ENCODE measurements at regions not wholly inside any gene's neighbourhood (a gene's known extent, or its start where the extent isn't known, plus 50 kb on each side); places are given as distances from the start of the nearest gene placed in this dataset.

GRCh38 chr2:51484605-51485004 is 452.7 kb upstream of the NRXN1 start:
- in situ Hi-C loops (cut with HindIII; ENCODE audit: low sequenced_read_pairs), result no loop called here

DNA sequence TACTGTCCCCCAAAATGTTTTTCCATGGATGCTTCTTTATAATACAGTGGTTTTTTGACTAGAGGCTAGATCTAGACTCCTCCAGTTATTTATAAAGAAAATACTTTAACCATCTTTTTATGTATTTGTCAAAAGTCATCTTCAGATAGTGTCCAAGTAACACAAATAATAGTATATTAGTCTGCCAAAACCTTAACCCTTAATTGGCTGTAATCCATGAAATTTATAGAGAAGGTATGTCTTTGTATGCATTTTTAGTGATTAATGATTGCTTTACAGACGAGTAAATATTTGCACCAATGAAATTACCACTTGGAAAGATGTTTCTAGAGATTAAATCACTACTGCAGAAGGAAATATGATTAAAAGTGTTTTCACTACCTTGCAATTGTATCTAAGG is 451.8 kb upstream of the NRXN1 start:
- in situ Hi-C loops (cut with HindIII; ENCODE audit: low sequenced_read_pairs), result no loop called here

GRCh38 chr2:51472783-51473182 is 440.9 kb upstream of the NRXN1 start:
- in situ Hi-C loops (cut with HindIII; ENCODE audit: low sequenced_read_pairs), result no loop called here

DNA sequence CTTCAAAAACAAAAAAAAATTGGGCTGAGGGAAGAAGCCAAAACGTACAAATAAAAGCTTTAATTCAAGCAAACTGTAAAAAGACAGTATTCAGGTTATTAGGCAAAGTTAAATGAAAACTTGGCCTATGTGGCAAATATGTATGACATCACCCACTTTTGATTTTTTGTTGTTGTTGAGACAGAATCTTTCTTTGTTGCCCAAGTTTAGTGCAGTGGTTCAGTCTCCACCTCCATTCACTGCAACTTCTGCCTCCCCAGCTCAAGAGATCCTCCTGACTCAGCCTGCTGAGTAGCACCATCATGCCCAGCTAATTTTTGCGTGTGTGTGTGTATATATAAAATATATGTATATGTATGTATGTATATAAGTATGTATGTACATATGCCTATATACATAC is 440.4 kb upstream of the NRXN1 start:
- in situ Hi-C loops (cut with HindIII; ENCODE audit: low sequenced_read_pairs), result no loop called here

GRCh38 chr2:51469102-51469501 is 437.2 kb upstream of the NRXN1 start:
- in situ Hi-C loops (cut with HindIII; ENCODE audit: low sequenced_read_pairs), result no loop called here

DNA sequence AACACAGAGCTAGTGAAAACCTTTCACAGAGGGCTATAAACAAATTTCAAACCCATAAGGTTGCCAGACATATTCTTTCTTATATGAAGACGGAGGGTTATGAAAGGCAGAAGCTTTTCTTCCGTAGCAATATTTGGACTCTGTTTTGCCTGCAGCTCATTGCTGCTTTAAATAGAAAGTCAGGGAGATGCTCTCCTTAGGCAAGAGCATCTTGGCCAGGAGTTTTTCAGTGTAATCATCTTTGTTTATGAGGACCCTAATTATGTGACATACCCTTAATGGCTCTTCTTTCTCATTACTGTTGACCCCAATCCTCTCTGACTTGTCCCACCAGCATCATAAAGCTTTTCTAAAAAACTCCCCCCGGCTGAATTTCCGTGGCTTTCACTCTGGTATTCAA is 433.4 kb upstream of the NRXN1 start:
- in situ Hi-C loops (cut with HindIII; ENCODE audit: low sequenced_read_pairs), result no loop called here

DNA sequence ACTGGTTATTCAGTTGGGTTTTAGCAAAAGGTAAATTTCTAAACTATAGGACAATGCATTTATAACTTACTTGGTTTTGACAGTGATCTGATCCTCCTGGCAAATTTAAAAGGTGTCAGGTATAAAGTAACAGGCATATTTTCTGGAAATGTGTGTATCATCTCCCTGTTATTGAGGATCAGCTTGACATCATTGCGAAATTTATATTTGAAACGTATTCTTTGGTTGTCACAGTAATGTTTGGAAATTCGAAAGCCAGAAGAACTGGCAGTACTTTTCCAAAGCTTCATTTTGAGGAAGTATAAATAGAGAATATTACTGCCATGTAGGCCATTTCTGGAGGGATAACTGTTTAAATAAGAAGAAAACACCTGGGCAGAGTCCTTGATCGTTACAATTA is 422.2 kb upstream of the NRXN1 start:
- in situ Hi-C loops (cut with HindIII; ENCODE audit: low sequenced_read_pairs), result no loop called here

- in situ Hi-C loops (cut with HindIII; ENCODE audit: low sequenced_read_pairs), result no loop called here
These were observed 417.0 kb upstream of the NRXN1 start for GRCh38 chr2:51448911-51449310.

DNA sequence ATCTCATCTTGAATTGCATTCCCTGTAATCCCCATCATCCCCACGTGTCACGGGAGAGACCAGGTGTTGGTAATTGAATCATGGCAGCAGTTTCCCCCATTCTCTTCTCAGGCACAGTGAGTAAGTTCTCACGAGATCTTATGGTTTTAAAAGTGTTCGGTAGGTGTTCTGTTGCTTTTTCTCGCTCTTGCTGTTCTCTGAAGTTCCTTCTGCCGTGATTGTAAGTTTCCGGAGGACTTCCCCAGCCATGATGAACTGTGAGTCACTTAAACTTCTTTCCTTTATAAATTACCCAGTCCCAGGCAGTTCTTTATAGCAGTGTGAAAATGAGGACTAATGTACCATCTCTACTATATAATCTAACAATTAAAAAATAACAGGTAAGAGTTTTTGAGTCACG is 409.9 kb upstream of the NRXN1 start:
- in situ Hi-C loops (cut with HindIII; ENCODE audit: low sequenced_read_pairs), result no loop called here

GRCh38 chr2:51424418-51424817 is 392.5 kb upstream of the NRXN1 start:
- in situ Hi-C loops (cut with HindIII; ENCODE audit: low sequenced_read_pairs), result no loop called here

DNA sequence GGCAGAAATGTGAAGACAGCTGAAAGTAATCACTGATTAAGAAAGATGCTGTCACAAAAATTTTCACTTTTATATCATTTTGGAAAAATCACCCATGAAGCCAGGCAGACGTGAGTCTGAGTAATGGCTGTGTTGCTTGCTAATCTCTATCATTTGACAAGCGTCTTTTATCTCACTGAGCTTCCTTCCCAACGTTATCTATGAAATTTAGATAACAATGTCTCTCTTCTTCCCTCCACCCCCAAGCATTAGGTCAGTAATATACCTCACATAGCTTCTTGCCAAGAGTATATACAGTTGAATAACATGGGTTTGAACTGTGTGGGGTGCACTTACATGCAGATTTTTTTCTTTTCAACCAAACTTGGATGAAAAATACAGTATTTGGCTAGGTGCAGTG is 388.6 kb upstream of the NRXN1 start:
- in situ Hi-C loops (cut with HindIII; ENCODE audit: low sequenced_read_pairs), result no loop called here

GRCh38 chr2:51413726-51414125 is 381.8 kb upstream of the NRXN1 start:
- in situ Hi-C loops (cut with HindIII; ENCODE audit: low sequenced_read_pairs), result no loop called here

DNA sequence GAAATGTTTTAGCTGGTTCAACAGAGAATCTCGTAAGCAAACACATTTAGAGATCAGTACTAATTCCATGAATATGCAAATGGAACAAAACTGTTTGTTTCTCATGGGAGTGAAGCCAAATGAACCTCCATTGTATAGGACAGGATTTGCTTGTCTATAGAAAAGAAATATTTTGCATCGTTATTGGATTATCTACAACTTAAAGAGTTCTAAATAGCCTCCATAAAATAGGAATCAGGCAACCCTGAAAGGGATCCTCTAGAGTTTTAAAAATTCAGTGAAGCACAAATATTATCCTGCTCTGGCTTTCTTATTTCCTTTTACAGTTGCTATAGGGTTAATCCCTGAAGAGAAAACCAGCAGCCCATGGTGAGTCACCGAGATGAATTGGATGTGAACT is 378.4 kb upstream of the NRXN1 start:
- in situ Hi-C loops (cut with HindIII; ENCODE audit: low sequenced_read_pairs), result no loop called here

- in situ Hi-C loops (cut with HindIII; ENCODE audit: low sequenced_read_pairs), result no loop called here
These were observed 378.0 kb upstream of the NRXN1 start for GRCh38 chr2:51409920-51410319.

- in situ Hi-C loops (cut with HindIII; ENCODE audit: low sequenced_read_pairs), result no loop called here
These were observed 372.3 kb upstream of the NRXN1 start for GRCh38 chr2:51404226-51404625.

GRCh38 chr2:51401546-51401945 is 369.6 kb upstream of the NRXN1 start:
- in situ Hi-C loops (cut with HindIII; ENCODE audit: low sequenced_read_pairs), result no loop called here

- in situ Hi-C loops (cut with HindIII; ENCODE audit: low sequenced_read_pairs), result no loop called here
These were observed 355.3 kb upstream of the NRXN1 start for GRCh38 chr2:51387235-51387634.

- in situ Hi-C loops (cut with HindIII; ENCODE audit: low sequenced_read_pairs), result no loop called here
These were observed 348.1 kb upstream of the NRXN1 start for GRCh38 chr2:51379997-51380396.

GRCh38 chr2:51368250-51368649 is 336.3 kb upstream of the NRXN1 start:
- in situ Hi-C loops (cut with HindIII; ENCODE audit: low sequenced_read_pairs), result no loop called here

- in situ Hi-C loops (cut with HindIII; ENCODE audit: low sequenced_read_pairs), result no loop called here
These were observed 318.2 kb upstream of the NRXN1 start for GRCh38 chr2:51350100-51350499.

DNA sequence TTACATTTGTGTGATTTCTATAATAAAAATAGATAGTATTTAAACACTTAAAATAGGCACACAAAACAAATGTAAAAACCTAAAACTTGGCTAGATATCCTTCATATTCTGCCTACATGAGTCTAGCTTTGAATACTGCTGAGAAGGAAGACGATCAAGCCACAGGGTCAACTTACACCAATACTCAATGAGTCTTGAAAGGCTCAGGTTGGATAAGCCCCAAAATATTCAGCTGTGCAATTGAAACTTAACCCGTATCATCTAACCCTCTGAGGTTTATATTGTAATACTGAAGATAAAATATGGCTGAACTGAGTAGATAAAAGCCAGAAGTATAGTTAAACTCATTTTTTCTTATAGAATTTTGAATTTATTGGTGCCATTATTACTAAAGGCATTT is 313.0 kb upstream of the NRXN1 start:
- in situ Hi-C loops (cut with HindIII; ENCODE audit: low sequenced_read_pairs), result no loop called here

DNA sequence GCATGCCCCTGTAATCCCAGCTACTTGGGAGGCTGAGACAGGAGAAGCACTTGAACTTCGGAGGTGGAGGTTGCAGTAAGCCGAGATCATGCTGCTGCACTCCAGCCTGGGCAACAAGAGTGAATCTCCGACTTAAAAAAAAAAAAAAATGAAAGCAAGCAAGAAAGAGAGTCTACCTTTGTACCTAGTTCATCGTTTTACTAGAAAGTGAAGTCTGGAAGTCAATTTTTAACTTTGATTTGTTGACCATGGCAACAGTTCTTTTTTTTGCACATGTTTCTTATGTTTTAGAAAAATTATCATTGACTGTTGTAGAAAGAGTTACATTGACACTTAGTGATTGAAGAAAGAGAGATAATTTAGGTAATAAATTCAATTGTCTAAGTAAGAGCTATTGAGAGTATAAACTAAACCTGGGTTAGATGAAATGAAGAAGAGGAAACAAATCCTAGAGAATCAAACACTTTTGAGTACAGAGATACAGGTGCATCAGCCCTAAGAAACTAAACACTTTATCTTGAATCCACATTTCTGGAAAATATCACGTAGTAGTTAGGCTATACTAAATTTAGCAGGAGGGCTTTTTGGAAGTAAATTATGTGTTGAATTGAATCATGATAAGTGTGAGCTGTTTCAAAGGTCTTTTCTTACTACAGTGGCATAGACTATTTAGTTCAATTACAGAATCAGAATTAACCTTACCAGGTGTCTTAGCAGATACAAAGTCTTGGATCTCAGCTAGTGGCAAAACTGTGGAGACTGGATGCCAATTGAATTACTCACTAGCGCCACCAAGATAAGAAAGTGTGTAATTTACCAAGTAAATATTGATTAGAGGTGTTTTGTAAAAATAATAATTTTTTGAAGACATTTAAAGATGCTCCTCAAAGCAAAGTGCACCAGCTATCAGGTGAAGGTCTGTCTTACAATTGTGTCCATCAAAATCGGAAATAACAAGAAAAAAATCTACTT is 303.4 kb upstream of the NRXN1 start:
- in situ Hi-C loops (cut with HindIII; ENCODE audit: low sequenced_read_pairs), result no loop called here

DNA sequence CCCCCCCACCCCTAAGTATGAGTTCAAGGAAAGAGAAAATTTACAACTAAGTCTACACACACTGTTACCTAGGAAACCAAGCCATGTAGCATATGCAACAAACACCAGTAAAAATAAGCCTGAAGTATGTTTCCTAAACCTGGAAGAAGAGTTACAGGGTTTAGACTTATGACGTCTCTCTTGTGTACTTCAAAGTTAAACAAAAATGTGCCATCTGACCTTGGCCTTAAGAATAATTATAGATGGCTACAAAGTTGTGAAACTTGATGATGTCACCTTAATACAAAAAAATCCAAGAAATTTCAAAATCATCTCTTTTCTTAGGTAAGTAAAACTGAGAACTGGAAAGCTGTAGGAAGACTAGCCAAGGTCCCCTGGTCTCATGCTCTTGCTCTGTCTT is 297.6 kb upstream of the NRXN1 start:
- in situ Hi-C loops (cut with HindIII; ENCODE audit: low sequenced_read_pairs), result no loop called here
